Activated T-cell treated with anti-CD3 and anti-CD28 coated beads, Interleukin-2, amount 50 U/mL, for 72 hours (primary cell): ENCODE measurements at regions not wholly inside any gene's neighbourhood (a gene's known extent, or its start where the extent isn't known, plus 50 kb on each side); places are given as distances from the start of the nearest gene placed in this dataset.

Experiments
- ATAC-seq, 2 donors: fragments of 150-1000 bp; cut with Tn5 transposase; replicated peaks in 1 of 2; 2 replicates each; pipeline ENCODE4 v1.10.0; 2021; ENCODE audit warnings: moderate library complexity in 2 of 2, mild to moderate bottlenecking in 1 of 2
- DNase-seq, 2 donors: peaks; one replicate each; pipeline ENCODE4 v3.0.0; 2021 to 2022; ENCODE audit warnings: mixed read lengths in 1 of 2
- H3K27ac Mint-ChIP-seq: one replicate; pipeline ENCODE4 v1.8.0; 2022; ENCODE audit warnings: mild to moderate bottlenecking, moderate library complexity, mixed read lengths
- H3K27me3 Mint-ChIP-seq: one replicate; pipeline ENCODE4 v1.8.0; 2022; ENCODE audit warnings: low read depth, mixed read lengths
- H3K36me3 Mint-ChIP-seq, 2 donors: one replicate each; pipeline ENCODE4 v1.8.0; 2022; ENCODE audit warnings: mixed read lengths in 2 of 2, mild to moderate bottlenecking in 1 of 2; ENCODE audit not compliant: insufficient read depth in 2 of 2
- H3K4me1 Mint-ChIP-seq: one replicate; pipeline ENCODE4 v1.8.0; 2022; ENCODE audit warnings: low read depth, mixed read lengths
- H3K4me3 Mint-ChIP-seq, 2 donors: one replicate each; pipeline ENCODE4 v1.8.0; 2022; ENCODE audit warnings: mild to moderate bottlenecking in 2 of 2, mixed read lengths in 2 of 2, moderate library complexity in 2 of 2
- H3K9me3 Mint-ChIP-seq, 2 donors: one replicate each; pipeline ENCODE4 v1.8.0; 2022; ENCODE audit warnings: mixed read lengths in 2 of 2

DNA sequence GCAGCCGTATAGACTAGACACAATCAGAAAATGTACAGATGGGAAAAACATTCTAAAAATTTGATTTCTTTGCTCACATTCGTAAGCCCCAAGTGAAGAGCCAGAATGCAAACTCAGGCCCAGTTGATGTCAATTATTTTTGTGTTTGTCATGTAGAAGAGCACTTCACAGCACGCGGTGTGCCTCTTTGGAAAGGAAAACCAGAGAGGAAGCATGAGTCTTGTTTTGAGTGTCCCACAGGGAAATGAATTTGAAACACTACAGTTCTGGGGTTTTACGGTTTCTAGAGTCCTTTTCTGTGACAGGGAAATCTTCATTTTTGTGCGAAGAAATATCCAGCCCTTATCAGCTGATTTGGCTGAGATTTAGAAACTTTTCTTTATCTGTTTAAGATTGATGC is 554.6 kb upstream of the BOD1L1 start:
- DNase-seq (no peak), ATAC-seq (no peak)
- Mint-ChIP-seq H3K36me3 (no peaks in the 10 kb centered on the region), H3K4me1 (peaks cover 17% of the 10 kb centered on the region), H3K27me3 (no peaks in the 10 kb centered on the region), H3K9me3 (peaks cover 0 to 2% of the 10 kb centered on the region in 2 donors), H3K4me3 (no peak overlapping the region), H3K27ac (no peak overlapping the region)

DNA sequence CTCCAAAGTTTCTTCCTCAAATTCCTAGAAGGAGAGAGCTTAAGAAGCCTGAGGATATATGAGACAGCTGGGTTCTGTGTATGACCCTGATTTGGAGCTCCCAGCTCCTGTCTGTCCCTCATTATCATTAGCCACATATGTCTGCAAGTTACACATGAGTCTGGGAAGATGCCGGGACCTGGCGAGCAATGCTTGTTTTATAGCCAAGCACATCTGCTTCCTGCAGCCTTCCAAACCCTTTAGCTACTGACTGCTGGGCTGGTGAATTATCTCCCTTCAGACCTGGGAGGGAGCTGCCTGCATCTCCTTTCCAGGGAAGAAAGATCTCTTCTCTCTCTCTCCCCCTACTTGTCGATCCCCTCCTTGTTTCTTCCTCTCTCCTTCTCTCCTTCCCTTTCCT is 556.7 kb upstream of the BOD1L1 start:
- DNase-seq (no peak), ATAC-seq (no peak)
- H3K27ac Mint-ChIP-seq = no peak overlapping the region

DNA sequence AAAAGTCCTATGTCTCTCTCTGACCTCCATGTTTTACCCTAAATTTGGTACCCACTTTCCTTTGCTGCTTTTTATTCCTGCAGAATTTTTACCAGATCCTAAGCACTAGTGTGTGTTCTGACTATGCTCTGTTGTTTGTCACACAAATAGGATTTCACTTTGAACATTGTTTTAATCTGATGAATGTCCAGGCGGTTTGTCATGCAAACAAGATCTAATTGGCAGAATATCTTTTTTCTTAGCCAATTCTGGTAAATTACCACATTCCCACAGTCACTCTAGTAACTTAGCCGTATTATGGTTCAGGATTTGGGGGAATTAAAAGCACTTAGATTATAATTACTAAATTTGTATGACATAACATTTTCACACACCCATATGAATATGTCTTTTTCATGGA is 557.2 kb upstream of the BOD1L1 start:
- H3K4me3 Mint-ChIP-seq = no peak overlapping the region
- DNase-seq (no peak), ATAC-seq (no peak)
- H3K9me3 Mint-ChIP-seq = peaks cover 0 to 5% of the 10 kb centered on the region in 2 donors
- no peak overlapping the region for H3K27ac Mint-ChIP-seq
- H3K4me1 Mint-ChIP-seq = no peaks in the 10 kb centered on the region
- H3K27me3 Mint-ChIP-seq = no peaks in the 10 kb centered on the region
- no peaks in the 10 kb centered on the region for H3K36me3 Mint-ChIP-seq

More for the DNA sequence above, 556.7 kb upstream of the BOD1L1 start:
- Mint-ChIP-seq H3K4me3 (no peak overlapping the region), H3K36me3 (no peaks in the 10 kb centered on the region), H3K9me3 (peaks cover 0 to 5% of the 10 kb centered on the region in 2 donors), H3K27me3 (no peaks in the 10 kb centered on the region), H3K4me1 (no peaks in the 10 kb centered on the region)

DNA sequence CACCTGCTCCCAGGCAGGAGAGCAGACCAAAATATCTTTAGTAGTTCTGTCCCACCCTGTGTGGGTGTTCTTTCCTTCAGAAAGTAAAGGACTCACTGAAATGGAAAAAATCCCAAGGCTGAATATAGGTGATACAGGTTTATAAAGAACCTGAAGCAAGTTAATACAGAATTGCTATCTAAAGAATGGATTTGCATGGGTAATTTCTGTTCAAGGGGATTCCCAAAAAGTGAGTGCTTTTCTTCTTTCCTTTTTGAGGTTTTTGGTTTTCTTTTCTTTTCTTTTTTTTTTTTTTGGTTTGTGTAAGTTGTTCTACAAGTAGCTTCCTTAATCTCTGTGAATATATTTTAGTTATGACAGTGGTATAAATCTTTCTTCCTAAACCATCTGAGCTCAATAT is 560.7 kb upstream of the BOD1L1 start:
- Mint-ChIP-seq H3K27ac (no peak overlapping the region), H3K4me1 (no peaks in the 10 kb centered on the region), H3K27me3 (no peaks in the 10 kb centered on the region), H3K9me3 (peaks cover 2% of the 10 kb centered on the region in 2 donors), H3K4me3 (no peak overlapping the region), H3K36me3 (no peaks in the 10 kb centered on the region)
- DNase-seq = no peak
- no peak for ATAC-seq

DNA sequence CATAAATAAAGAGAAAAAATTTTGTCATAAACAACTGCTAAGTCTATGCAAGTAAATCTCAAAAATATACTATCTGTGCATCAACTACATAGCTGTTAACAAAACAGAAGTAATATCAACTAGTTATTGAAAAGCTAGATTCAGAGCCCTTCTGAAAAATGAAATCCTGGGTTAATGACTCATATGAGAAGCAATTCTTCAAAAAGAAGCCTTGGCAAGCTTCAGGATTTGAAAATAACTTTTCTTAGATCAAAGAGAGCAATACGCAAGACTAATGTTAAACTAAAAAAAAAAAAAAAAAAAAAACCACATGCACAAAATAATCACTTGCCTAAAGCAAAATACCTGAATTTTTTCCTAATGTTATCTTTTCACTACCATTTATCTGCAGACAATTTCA is 566.1 kb upstream of the BOD1L1 start:
- H3K4me1 Mint-ChIP-seq = no peaks in the 10 kb centered on the region
- DNase-seq (no peak), ATAC-seq (no peak)
- no peak overlapping the region for H3K27ac Mint-ChIP-seq
- H3K4me3 Mint-ChIP-seq = no peak overlapping the region
- H3K27me3 Mint-ChIP-seq = peaks cover 7% of the 10 kb centered on the region
- H3K36me3 Mint-ChIP-seq = no peaks in the 10 kb centered on the region
- H3K9me3 Mint-ChIP-seq = peaks cover 1 to 2% of the 10 kb centered on the region in 2 donors

DNA sequence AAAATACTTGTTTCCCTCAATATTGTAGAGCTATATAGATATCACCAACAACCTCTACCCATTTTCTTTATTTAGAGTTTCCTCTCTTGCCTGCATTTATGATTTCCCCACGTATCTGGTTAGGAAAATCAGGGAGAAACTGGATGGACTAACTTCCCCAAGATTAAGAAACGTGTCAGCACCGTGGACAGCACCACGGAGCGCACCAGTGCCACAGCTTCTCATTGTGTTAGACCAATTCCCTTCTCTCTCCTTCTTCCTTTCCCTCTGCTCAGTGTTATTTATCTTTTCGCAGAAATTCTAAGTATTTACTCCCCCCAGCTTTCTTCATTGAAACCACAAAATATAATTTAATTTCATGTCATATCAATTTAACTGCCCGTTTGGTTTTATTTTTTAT is 568.6 kb upstream of the BOD1L1 start:
- Mint-ChIP-seq H3K36me3 (no peaks in the 10 kb centered on the region), H3K4me1 (no peaks in the 10 kb centered on the region), H3K27me3 (peaks cover 7% of the 10 kb centered on the region), H3K9me3 (peaks cover 1 to 2% of the 10 kb centered on the region in 2 donors), H3K27ac (no peak overlapping the region), H3K4me3 (no peak overlapping the region)
- DNase-seq = no peak
- no peak for ATAC-seq

DNA sequence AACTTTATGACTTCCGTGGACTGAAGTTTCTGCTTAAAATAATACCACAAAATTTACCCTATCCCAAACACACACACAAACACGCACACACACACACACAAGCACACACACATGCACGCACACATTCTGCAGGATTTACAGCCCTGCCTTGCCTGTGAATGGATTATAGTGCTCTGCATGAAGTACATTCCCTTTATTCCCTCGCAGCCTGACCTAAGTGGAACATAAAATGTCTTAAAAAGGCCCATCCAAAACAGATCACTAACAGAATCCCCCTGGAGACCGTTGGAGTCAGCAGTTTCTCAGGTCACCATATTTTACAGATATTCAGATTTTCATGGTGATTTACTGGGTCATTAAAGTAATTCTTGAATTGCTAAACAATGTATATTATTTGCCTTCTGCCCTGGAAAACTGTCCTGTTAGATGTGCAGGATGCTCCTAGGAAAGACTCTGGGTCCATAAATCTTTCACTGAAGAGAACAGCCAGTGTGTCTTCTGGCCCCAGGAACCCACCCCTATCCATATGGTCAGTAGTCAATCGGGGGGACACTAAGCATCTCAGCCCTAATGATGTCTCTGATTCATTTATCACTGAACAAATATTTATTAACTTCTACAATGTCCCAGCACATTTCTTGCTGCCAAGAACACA is 587.7 kb upstream of the BOD1L1 start:
- H3K4me3 Mint-ChIP-seq = no peak overlapping the region
- H3K36me3 Mint-ChIP-seq = peaks cover 0 to 2% of the 10 kb centered on the region in 2 donors
- no peaks in the 10 kb centered on the region for H3K27me3 Mint-ChIP-seq
- no peaks in the 10 kb centered on the region for H3K4me1 Mint-ChIP-seq
- H3K27ac Mint-ChIP-seq = no peak overlapping the region
- DNase-seq (no peak), ATAC-seq (no peak)
- peaks cover 0 to 1% of the 10 kb centered on the region in 2 donors for H3K9me3 Mint-ChIP-seq

DNA sequence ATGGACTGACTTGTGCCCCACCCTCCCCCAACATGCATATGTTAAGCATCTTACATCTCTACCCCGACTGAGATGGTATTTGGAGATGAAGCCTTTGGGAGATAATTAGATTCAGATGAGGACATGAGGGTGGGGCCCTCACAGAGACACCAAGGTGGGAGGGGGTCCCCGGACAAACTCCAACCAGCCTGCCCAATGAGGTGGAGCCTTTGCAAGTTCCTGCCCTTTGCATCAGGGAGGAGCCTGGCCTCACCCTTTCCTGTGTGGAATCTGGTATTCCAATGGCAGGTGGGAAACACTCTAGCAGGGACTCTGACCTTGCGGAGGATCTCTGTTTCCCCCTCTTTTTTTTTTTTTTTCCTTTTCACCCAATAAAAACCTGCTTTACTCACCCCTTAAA is 589.9 kb upstream of the BOD1L1 start:
- H3K27me3 Mint-ChIP-seq = no peaks in the 10 kb centered on the region
- no peaks in the 10 kb centered on the region for H3K9me3 Mint-ChIP-seq
- no peaks in the 10 kb centered on the region for H3K36me3 Mint-ChIP-seq
- H3K4me3 Mint-ChIP-seq = no peak overlapping the region
- DNase-seq = no peak
- no peak for ATAC-seq
- no peaks in the 10 kb centered on the region for H3K4me1 Mint-ChIP-seq
- no peak overlapping the region for H3K27ac Mint-ChIP-seq

DNA sequence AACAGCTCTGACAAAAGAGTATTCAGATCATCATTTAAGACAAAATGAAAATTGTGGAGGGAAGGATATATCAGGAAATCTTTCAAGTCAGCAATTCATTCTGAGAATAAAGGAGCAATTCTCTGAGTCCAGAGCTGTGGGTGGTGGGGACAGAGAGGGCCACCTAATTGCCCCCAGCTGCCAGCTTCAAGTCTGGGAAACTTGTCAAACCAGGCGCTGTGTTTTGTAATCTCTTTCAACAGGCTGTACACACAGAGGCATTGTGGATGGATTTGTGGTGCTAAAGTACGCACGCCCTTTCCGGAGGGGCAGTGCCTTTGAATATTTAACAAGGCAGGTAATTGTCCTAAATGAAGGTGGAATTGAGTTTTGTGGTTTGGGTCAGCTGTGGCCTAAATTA is 591.1 kb upstream of the BOD1L1 start:
- DNase-seq (no peak), ATAC-seq (no peak)
- Mint-ChIP-seq H3K27me3 (no peaks in the 10 kb centered on the region), H3K27ac (no peak overlapping the region), H3K4me1 (no peaks in the 10 kb centered on the region), H3K4me3 (no peak overlapping the region), H3K36me3 (no peaks in the 10 kb centered on the region), H3K9me3 (no peaks in the 10 kb centered on the region)

DNA sequence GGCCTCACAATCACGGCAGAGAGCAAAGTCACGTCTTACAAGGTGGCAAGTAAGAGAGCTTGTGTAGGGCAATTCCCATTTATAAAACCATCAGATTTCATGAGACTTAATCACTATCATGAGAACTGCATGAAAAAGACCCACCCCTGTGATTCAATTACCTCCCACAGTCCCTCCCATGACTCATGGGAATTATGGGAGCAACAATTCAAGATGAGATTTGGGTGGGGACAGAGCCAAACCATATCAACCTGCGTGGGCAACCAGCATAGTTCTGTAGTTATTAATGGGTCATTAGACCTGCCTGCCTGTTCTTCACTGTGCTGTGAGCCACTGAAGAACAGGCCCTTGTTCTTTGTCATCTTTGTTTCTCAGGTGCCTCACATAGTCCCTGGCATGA is 593.7 kb upstream of the BOD1L1 start:
- H3K36me3 Mint-ChIP-seq = no peaks in the 10 kb centered on the region
- no peak for ATAC-seq
- H3K27ac Mint-ChIP-seq = no peak overlapping the region
- H3K9me3 Mint-ChIP-seq = no peaks in the 10 kb centered on the region
- no peak for DNase-seq
- no peaks in the 10 kb centered on the region for H3K27me3 Mint-ChIP-seq
- no peak overlapping the region for H3K4me3 Mint-ChIP-seq
- H3K4me1 Mint-ChIP-seq = no peaks in the 10 kb centered on the region

DNA sequence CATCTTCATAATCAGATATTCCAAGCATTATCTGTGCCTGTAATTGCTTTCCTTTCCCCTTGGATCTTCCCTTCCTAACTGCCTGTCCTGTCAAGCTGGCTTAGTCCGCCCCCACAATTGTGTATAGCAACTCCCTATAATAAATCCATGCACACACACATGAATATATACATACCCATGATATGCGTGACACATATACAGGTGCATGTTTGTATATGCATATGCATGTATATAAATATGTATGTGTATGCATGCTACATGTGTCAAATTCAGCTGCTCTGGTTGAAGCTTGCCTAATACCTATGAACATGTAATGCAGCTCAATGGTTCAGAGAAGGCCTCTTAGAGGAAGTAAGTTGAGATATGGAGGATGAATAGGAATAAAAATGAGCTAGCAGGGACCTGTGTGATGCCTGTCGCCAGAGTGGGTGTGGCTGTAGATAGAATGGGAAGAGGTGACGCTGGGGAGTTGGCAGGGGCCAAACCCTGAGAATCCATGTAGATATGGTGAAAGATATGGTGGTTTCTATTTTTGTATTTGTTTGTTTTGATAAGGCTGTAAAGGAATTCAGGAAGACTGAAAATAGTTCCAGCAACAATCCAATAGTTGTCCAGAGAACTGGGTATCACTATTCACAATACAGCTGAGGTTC is 595.0 kb upstream of the BOD1L1 start:
- Mint-ChIP-seq H3K9me3 (no peaks in the 10 kb centered on the region), H3K4me3 (no peak overlapping the region), H3K4me1 (no peaks in the 10 kb centered on the region), H3K27me3 (no peaks in the 10 kb centered on the region), H3K36me3 (no peaks in the 10 kb centered on the region), H3K27ac (no peak overlapping the region)
- ATAC-seq (no peak), DNase-seq (no peak)

DNA sequence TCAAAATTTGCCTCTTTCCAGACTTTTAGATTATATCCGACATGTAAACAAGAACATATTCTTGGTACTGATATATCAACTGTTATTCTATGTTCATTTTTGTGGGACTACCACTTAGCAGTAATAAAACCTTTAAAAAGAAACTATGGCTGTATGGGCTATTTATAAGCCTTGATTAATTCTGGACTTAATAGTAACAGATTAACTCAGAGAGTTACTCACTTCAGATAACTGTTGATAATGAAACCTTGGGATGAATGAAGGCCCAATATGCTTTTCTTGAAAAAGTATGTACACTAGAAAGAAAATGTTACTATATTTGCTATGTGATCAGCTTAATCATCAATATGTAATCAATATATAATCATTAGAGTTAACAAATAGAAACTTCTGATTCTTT is 595.9 kb upstream of the BOD1L1 start:
- no peaks in the 10 kb centered on the region for H3K4me1 Mint-ChIP-seq
- no peak for ATAC-seq
- no peak overlapping the region for H3K27ac Mint-ChIP-seq
- no peak for DNase-seq
- H3K27me3 Mint-ChIP-seq = no peaks in the 10 kb centered on the region
- peaks cover 0 to 1% of the 10 kb centered on the region in 2 donors for H3K9me3 Mint-ChIP-seq
- H3K36me3 Mint-ChIP-seq = no peaks in the 10 kb centered on the region
- no peak overlapping the region for H3K4me3 Mint-ChIP-seq

DNA sequence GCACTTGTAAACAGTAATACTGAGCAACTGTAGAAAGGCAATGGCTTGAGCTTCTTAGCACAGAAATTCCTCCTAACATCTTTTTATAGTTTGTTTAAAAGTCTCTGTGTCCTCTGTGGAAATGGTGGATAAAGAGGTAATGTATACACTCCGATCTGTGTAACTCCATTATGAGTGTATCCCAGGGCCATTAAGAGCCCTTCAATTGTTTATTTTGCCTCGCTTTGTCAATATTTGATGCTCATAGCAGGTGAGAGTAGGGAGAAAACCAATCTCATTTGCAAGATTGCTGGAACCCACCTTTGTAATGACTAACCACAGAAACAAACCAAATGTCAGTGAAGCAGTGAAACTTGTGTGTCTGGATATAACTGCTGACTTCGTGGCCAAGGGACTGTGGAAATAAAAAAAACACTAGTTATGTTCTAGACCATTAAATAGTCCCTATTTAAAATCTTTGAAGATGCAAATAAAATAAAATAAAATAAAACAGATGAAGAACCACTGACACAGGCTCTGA is 598.2 kb upstream of the BOD1L1 start:
- no peak overlapping the region for H3K27ac Mint-ChIP-seq
- no peaks in the 10 kb centered on the region for H3K36me3 Mint-ChIP-seq
- DNase-seq (no peak), ATAC-seq (no peak)
- H3K4me3 Mint-ChIP-seq = no peak overlapping the region
- H3K4me1 Mint-ChIP-seq = no peaks in the 10 kb centered on the region
- H3K9me3 Mint-ChIP-seq = peaks cover 0 to 1% of the 10 kb centered on the region in 2 donors
- no peaks in the 10 kb centered on the region for H3K27me3 Mint-ChIP-seq

DNA sequence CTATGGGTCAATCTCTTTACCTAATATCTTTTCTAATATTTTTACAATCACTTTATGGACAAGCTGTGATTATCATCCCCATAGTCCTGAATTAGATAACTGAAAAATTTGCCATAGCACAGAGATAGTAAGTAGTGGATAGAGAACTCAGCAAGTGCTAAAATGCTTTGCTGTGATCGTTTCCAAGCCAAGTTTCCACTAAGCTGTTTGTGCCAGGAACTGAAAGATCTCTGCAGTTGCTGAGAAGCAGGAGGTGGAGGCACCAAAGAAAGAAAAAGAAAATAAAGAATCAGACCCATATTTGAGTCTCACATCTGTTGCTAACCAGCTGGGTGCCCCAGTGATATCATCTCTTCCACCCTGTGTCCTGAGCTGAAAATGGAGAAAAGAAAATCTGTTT is 605.6 kb upstream of the BOD1L1 start:
- Mint-ChIP-seq H3K36me3 (no peaks in the 10 kb centered on the region), H3K4me3 (no peak overlapping the region), H3K27me3 (no peaks in the 10 kb centered on the region), H3K4me1 (no peaks in the 10 kb centered on the region), H3K27ac (no peak overlapping the region), H3K9me3 (peaks cover 0 to 4% of the 10 kb centered on the region in 2 donors)
- no peak for DNase-seq
- no peak for ATAC-seq
